HepG2 (cell line): ENCODE measurements at regions not wholly inside any gene's neighbourhood (a gene's known extent, or its start where the extent isn't known, plus 50 kb on each side); places are given as distances from the start of the nearest gene placed in this dataset.

Source experiments
- CAMTA2 ChIP-seq: sonication (generic); formaldehyde crosslinking; IDR thresholded peaks from 2 replicates; pipeline ENCODE4 v1.4.0; 2020; ENCODE audit warnings: mild to moderate bottlenecking, missing genetic modification reagents, borderline replicate concordance
- CC2D1A ChIP-seq: sonication (generic); formaldehyde crosslinking; IDR thresholded peaks from 2 replicates; pipeline ENCODE4 v1.8.1; 2023; ENCODE audit warnings: mild to moderate bottlenecking, missing genetic modification reagents
- CENPX ChIP-seq: sonication (generic); formaldehyde crosslinking; IDR thresholded peaks from 2 replicates; pipeline ENCODE4 v1.9.0; 2021; ENCODE audit warnings: mild to moderate bottlenecking, missing genetic modification reagents, moderate library complexity
- FOXA1 ChIP-seq, 2 experiments: fragments of 450-650 bp in 1 of 2; sonication (generic) in 1 of 2; formaldehyde crosslinking in 1 of 2; IDR thresholded peaks; 2 replicates each; pipeline versions ENCODE4 v1.4.0 to v1.6.1; 2016 to 2020; ENCODE audit warnings: missing genetic modification reagents in 1 of 2
- FOXJ3 ChIP-seq: sonication (generic); formaldehyde crosslinking; IDR thresholded peaks from 2 replicates; pipeline ENCODE4 v1.4.0; 2020; ENCODE audit warnings: missing genetic modification reagents, mild to moderate bottlenecking, borderline replicate concordance
- HDAC1 ChIP-seq: sonication (generic); formaldehyde crosslinking; IDR thresholded peaks from 2 replicates; pipeline ENCODE4 v1.5.1; 2020; ENCODE audit warnings: mild to moderate bottlenecking, missing genetic modification reagents
- MAF1 ChIP-seq: sonication (generic); formaldehyde crosslinking; IDR thresholded peaks from 2 replicates; pipeline ENCODE4 v1.5.0; 2020; ENCODE audit warnings: missing genetic modification reagents, borderline replicate concordance
- MXI1 ChIP-seq: IDR thresholded peaks from 3 replicates; pipeline ENCODE4 v1.6.1; 2012; ENCODE audit warnings: low read depth, low read length, inconsistent platforms, borderline replicate concordance
- ZBTB21 ChIP-seq: sonication (generic); formaldehyde crosslinking; IDR thresholded peaks from 2 replicates; pipeline ENCODE4 v1.4.0; 2020; ENCODE audit warnings: missing genetic modification reagents
- ZFP36L1 ChIP-seq: sonication (generic); formaldehyde crosslinking; IDR thresholded peaks from 2 replicates; pipeline ENCODE4 v1.8.0; 2022; ENCODE audit warnings: mild to moderate bottlenecking, missing genetic modification reagents, moderate library complexity
- ZNF230 ChIP-seq: sonication (generic); formaldehyde crosslinking; IDR thresholded peaks from 2 replicates; pipeline ENCODE4 v1.4.0; 2020; ENCODE audit warnings: mild to moderate bottlenecking, missing genetic modification reagents
- ZNF24 ChIP-seq: fragments of 450-650 bp; IDR thresholded peaks from 2 replicates; pipeline ENCODE4 v1.6.1; 2017; ENCODE audit warnings: antibody characterized with exemption, mild to moderate bottlenecking
- ZNF260 ChIP-seq: sonication (generic); formaldehyde crosslinking; IDR thresholded peaks from 2 replicates; pipeline ENCODE4 v1.4.0; 2020; ENCODE audit warnings: missing genetic modification reagents, low read depth, mild to moderate bottlenecking, borderline replicate concordance
- ZNF547 ChIP-seq: sonication (generic); formaldehyde crosslinking; IDR thresholded peaks from 2 replicates; pipeline ENCODE4 v1.5.1; 2020; ENCODE audit warnings: mild to moderate bottlenecking, missing genetic modification reagents
- ZNF556 ChIP-seq: sonication (generic); formaldehyde crosslinking; IDR thresholded peaks from 2 replicates; pipeline ENCODE4 v1.4.0; 2020; ENCODE audit warnings: mild to moderate bottlenecking, missing genetic modification reagents, borderline replicate concordance
- ZNF580 ChIP-seq: IDR thresholded peaks from 2 replicates; pipeline ENCODE4 v1.6.1; 2016; ENCODE audit warnings: low read depth, borderline replicate concordance
- ZNF660 ChIP-seq: sonication (generic); formaldehyde crosslinking; IDR thresholded peaks from 2 replicates; pipeline ENCODE4 v1.5.1; 2020; ENCODE audit warnings: mild to moderate bottlenecking, low read depth, missing genetic modification reagents, borderline replicate concordance
- TF ChIP-seq, protein P1 (sequence below): IDR thresholded peaks from 2 replicates; pipeline ENCODE4 v1.4.0; 2020; ENCODE audit warnings: mild to moderate bottlenecking, missing genetic modification reagents
- TF ChIP-seq, protein P2 (sequence below): sonication (generic); formaldehyde crosslinking; IDR thresholded peaks from 2 replicates; pipeline ENCODE4 v1.4.0; 2020; ENCODE audit warnings: missing genetic modification reagents
- TF ChIP-seq, protein P3 (sequence below): sonication (generic); formaldehyde crosslinking; IDR thresholded peaks from 2 replicates; pipeline ENCODE4 v1.4.0; 2020; ENCODE audit warnings: missing genetic modification reagents

DNA sequence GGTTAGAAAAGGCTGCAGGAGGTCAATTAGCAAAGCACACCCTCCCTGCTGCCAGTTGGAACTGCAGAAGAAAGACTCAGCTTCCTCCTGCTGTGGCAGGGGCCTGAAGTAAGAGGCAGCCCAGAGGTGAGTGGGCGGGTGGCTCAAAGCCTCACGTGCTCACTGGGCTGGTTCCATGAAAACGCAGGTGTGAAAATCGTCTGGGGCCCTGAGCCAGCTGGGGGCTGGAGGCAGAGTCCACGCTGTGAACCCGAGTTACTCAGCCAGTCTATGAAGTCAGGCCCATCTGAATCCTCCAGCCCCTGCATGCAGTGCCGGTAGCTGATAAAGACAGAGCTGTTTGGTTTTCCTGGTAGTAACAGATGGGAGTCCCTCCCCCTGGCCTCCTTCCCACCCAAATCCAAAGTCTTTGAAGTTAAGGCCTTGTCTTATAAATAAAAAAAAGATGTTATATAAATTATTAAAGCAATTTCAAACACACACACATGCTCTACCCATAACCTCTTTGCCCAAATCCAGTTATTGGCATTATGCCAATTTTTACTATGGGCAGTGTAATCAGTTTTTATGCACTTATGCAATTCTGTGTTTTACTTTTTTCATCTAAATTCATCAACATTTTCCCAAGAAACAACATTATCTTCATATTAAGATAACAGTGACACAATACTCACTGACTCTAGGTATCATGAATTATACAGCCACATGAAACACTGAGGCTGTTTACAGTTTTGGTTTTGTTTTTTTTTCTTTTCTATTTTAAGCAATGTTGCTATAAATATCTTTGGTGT lies 57.9 kb upstream of the PNMA1 start (continued):
- TF ChIP-seq, protein P1, sequence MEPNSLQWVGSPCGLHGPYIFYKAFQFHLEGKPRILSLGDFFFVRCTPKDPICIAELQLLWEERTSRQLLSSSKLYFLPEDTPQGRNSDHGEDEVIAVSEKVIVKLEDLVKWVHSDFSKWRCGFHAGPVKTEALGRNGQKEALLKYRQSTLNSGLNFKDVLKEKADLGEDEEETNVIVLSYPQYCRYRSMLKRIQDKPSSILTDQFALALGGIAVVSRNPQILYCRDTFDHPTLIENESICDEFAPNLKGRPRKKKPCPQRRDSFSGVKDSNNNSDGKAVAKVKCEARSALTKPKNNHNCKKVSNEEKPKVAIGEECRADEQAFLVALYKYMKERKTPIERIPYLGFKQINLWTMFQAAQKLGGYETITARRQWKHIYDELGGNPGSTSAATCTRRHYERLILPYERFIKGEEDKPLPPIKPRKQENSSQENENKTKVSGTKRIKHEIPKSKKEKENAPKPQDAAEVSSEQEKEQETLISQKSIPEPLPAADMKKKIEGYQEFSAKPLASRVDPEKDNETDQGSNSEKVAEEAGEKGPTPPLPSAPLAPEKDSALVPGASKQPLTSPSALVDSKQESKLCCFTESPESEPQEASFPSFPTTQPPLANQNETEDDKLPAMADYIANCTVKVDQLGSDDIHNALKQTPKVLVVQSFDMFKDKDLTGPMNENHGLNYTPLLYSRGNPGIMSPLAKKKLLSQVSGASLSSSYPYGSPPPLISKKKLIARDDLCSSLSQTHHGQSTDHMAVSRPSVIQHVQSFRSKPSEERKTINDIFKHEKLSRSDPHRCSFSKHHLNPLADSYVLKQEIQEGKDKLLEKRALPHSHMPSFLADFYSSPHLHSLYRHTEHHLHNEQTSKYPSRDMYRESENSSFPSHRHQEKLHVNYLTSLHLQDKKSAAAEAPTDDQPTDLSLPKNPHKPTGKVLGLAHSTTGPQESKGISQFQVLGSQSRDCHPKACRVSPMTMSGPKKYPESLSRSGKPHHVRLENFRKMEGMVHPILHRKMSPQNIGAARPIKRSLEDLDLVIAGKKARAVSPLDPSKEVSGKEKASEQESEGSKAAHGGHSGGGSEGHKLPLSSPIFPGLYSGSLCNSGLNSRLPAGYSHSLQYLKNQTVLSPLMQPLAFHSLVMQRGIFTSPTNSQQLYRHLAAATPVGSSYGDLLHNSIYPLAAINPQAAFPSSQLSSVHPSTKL (CRISPR knock-in tag): peak; percentile 95
- TF ChIP-seq FOXJ3: peak; percentile 67; the same call in 1 of the 2 replicates
- TF ChIP-seq ZNF230: peak; percentile 87; the same call in 1 of the 2 replicates
- peak; percentile 50; the same call in 1 of the 2 replicates for TF ChIP-seq ZBTB21 (CRISPR knock-in tag)
- TF ChIP-seq ZNF24: no peak
- TF ChIP-seq FOXA1 (IDR thresholded peaks at IDR 0.05): no peak
- TF ChIP-seq FOXA1 (CRISPR knock-in tag; IDR thresholded peaks at IDR 0.05): peak; percentile 49
- peak; percentile 97 for TF ChIP-seq ZNF580 (CRISPR knock-in tag)
- no peak for TF ChIP-seq CC2D1A (CRISPR knock-in tag)
- no peak for TF ChIP-seq ZNF660
- no peak for TF ChIP-seq CENPX
- peak; percentile 56; the same call in 1 of the 2 replicates for TF ChIP-seq CAMTA2 (CRISPR knock-in tag)
- peak; percentile 58; the same call in 1 of the 3 replicates for TF ChIP-seq MXI1
- peak; percentile 97; the same call in 1 of the 2 replicates for TF ChIP-seq ZFP36L1 (CRISPR knock-in tag)
- peak; percentile 69; the same call in 1 of the 2 replicates for TF ChIP-seq MAF1
- TF ChIP-seq HDAC1 (CRISPR knock-in tag): peak; percentile 88
- TF ChIP-seq ZNF260: no peak
- TF ChIP-seq ZNF547: peak; percentile 89
- TF ChIP-seq, protein P2, sequence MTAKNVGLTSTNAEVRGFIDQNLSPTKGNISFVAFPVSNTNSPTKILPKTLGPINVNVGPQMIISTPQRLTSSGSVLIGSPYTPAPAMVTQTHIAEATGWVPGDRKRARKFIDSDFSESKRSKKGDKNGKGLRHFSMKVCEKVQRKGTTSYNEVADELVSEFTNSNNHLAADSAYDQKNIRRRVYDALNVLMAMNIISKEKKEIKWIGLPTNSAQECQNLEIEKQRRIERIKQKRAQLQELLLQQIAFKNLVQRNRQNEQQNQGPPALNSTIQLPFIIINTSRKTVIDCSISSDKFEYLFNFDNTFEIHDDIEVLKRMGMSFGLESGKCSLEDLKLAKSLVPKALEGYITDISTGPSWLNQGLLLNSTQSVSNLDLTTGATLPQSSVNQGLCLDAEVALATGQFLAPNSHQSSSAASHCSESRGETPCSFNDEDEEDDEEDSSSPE (CRISPR knock-in tag): peak; percentile 90
- TF ChIP-seq ZNF556 (CRISPR knock-in tag): 0 out of 2 replicates have a peak, but pooled peaks have one; percentile 43
- TF ChIP-seq, protein P3, sequence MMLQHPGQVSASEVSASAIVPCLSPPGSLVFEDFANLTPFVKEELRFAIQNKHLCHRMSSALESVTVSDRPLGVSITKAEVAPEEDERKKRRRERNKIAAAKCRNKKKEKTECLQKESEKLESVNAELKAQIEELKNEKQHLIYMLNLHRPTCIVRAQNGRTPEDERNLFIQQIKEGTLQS (CRISPR knock-in tag): peak; percentile 74
